Osteoblast (primary cell): ENCODE measurements at regions not wholly inside any gene's neighbourhood (a gene's known extent, or its start where the extent isn't known, plus 50 kb on each side); places are given as distances from the start of the nearest gene placed in this dataset.

Source experiments
- DNase-seq: peaks from one replicate; pipeline ENCODE4 v3.0.0; 2011; ENCODE audit warnings: low spot score, mixed read lengths; ENCODE audit not compliant: insufficient read length; ENCODE audit errors: missing footprints
- H2AFZ ChIP-seq: 2 replicates; pipeline ENCODE4 v1.6.0; 2011; ENCODE audit warnings: mild to moderate bottlenecking, low read length
- H3K27ac ChIP-seq: 2 replicates; pipeline ENCODE4 v1.5.1; 2011; ENCODE audit warnings: mild to moderate bottlenecking, low read depth, low read length, moderate library complexity
- H3K27me3 ChIP-seq: 2 replicates; pipeline ENCODE4 v1.6.0; 2012; ENCODE audit warnings: mild to moderate bottlenecking, control low read depth, inconsistent platforms, low read length, moderate library complexity; ENCODE audit not compliant: insufficient read depth
- H3K36me3 ChIP-seq: 2 replicates; pipeline ENCODE4 v1.5.1; 2011; ENCODE audit warnings: mild to moderate bottlenecking, low read length, control low read depth, moderate library complexity; ENCODE audit not compliant: insufficient read depth
- H3K4me1 ChIP-seq: 2 replicates; pipeline ENCODE4 v1.5.1; 2011; ENCODE audit warnings: mild to moderate bottlenecking, low read length, control low read depth, moderate library complexity; ENCODE audit not compliant: insufficient read depth
- H3K4me2 ChIP-seq: 2 replicates; pipeline ENCODE4 v1.6.0; 2011; ENCODE audit warnings: mild to moderate bottlenecking, low read length; ENCODE audit not compliant: insufficient read depth
- H3K4me3 ChIP-seq: fragments of 200-600 bp; sonication (generic); 3 replicates; pipeline ENCODE4 v1.5.1; 2012; ENCODE audit warnings: mild to moderate bottlenecking, low read length, inconsistent platforms; ENCODE audit not compliant: insufficient read depth
- H3K79me2 ChIP-seq: 2 replicates; pipeline ENCODE4 v1.6.0; 2012; ENCODE audit warnings: mild to moderate bottlenecking, low read length, control low read depth, inconsistent platforms; ENCODE audit not compliant: insufficient read depth
- H3K9me3 ChIP-seq: 2 replicates; pipeline ENCODE4 v1.5.1; 2011; ENCODE audit warnings: low read depth, low read length, control low read depth
- H4K20me1 ChIP-seq: 2 replicates; pipeline ENCODE4 v1.6.0; 2012; ENCODE audit warnings: mild to moderate bottlenecking, low read length, control low read depth; ENCODE audit not compliant: insufficient read depth
- CTCF ChIP-seq: IDR thresholded peaks from 2 replicates; pipeline ENCODE4 v1.5.1; 2011; ENCODE audit warnings: mild to moderate bottlenecking, low read depth, low read length, moderate library complexity; ENCODE audit errors: extremely low read depth

GRCh38 chr6:97822632-97823031, 539.6 kb upstream of the MMS22L start:
- Histone ChIP-seq H3K9me3 (no peaks in the 10 kb centered on the region), H3K27me3 (no peaks in the 10 kb centered on the region)
- TF ChIP-seq CTCF, result no peak

GRCh38 chr6:97841763-97842162, 558.7 kb upstream of the MMS22L start:
- H4K20me1 ChIP-seq, result no peaks in the 10 kb centered on the region
- H3K9me3 ChIP-seq, result no peaks in the 10 kb centered on the region
- no peak for DNase-seq
- no peaks in the 10 kb centered on the region for H3K79me2 ChIP-seq
- no peak overlapping the region for H2AFZ ChIP-seq
- no peak overlapping the region for H3K4me2 ChIP-seq
- H3K27ac ChIP-seq, result no peak overlapping the region
- no peak overlapping the region for H3K4me3 ChIP-seq
- H3K4me1 ChIP-seq, result no peaks in the 10 kb centered on the region
- H3K27me3 ChIP-seq, result no peaks in the 10 kb centered on the region
- no peaks in the 10 kb centered on the region for H3K36me3 ChIP-seq
- TF ChIP-seq CTCF, result no peak

More at GRCh38 chr6:97822632-97823031, 539.6 kb upstream of the MMS22L start:
- Histone ChIP-seq H3K4me1 (no peaks in the 10 kb centered on the region), H3K27ac (no peak overlapping the region), H3K4me3 (no peak overlapping the region), H2AFZ (no peak overlapping the region), H4K20me1 (no peaks in the 10 kb centered on the region), H3K36me3 (no peaks in the 10 kb centered on the region), H3K79me2 (no peaks in the 10 kb centered on the region), H3K4me2 (no peak overlapping the region)
- no peak for DNase-seq

DNA sequence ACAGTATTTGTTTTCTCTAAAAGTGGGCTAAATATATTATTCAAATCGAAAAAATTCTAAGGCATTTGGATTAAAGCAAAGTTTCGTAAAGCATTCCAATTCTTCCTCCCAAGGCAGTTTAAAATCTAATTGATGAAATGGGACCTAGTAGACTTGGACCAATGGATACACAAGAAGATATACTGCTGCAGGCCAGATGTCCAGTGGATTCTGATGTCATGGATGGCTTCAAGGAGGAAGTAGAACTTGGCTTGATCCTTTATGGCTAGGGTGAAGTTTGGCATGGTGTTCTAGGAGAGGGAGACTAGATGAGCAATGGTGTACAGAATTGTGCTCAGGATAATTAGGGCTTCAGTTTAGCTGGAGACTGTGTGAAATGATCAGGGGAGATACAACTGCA, 559.5 kb upstream of the MMS22L start:
- Histone ChIP-seq H3K4me2 (no peak overlapping the region), H3K27ac (no peak overlapping the region), H3K9me3 (no peaks in the 10 kb centered on the region), H3K4me3 (no peak overlapping the region), H3K36me3 (no peaks in the 10 kb centered on the region), H4K20me1 (no peaks in the 10 kb centered on the region), H3K27me3 (no peaks in the 10 kb centered on the region), H3K4me1 (no peaks in the 10 kb centered on the region), H3K79me2 (no peaks in the 10 kb centered on the region), H2AFZ (no peak overlapping the region)
- no peak for TF ChIP-seq CTCF
- no peak for DNase-seq

GRCh38 chr6:97849390-97849789, 566.4 kb upstream of the MMS22L start:
- Histone ChIP-seq H3K79me2 (no peaks in the 10 kb centered on the region), H3K27me3 (no peaks in the 10 kb centered on the region), H2AFZ (no peak overlapping the region), H3K27ac (no peak overlapping the region), H3K36me3 (no peaks in the 10 kb centered on the region), H3K9me3 (no peaks in the 10 kb centered on the region), H3K4me3 (no peak overlapping the region), H4K20me1 (no peaks in the 10 kb centered on the region), H3K4me2 (no peak overlapping the region), H3K4me1 (no peaks in the 10 kb centered on the region)
- no peak for TF ChIP-seq CTCF
- no peak for DNase-seq
